Left lobe of liver (tissue), 2 donors: ENCODE measurements at regions not wholly inside any gene's neighbourhood (a gene's known extent, or its start where the extent isn't known, plus 50 kb on each side); places are given as distances from the start of the nearest gene placed in this dataset.

Source experiments
- ATAC-seq: fragments of 200-7000 bp; cut with Tn5 transposase; one replicate; pipeline ENCODE4 v1.9.1; 2020; ENCODE audit warnings: mild to moderate bottlenecking, moderate library complexity
- DNase-seq: peaks from one replicate; pipeline ENCODE4 v3.0.0-alpha.2; 2020; ENCODE audit warnings: low spot score
- donor health status: DM: no; HTN: no; CAD: no; lungs with moderate emphysema.
- donor health status: DM: no; HTN: yes; CAD: no.

- ATAC-seq: peak; percentile 45
These were observed 151.1 kb downstream of the DMRT2 start for GRCh38 chr9:1201262-1201661.

GRCh38 chr9:1201901-1202300 is 151.7 kb downstream of the DMRT2 start:
- ATAC-seq: no peak
- DNase-seq: no peak

More at GRCh38 chr9:1201262-1201661, 151.1 kb downstream of the DMRT2 start:
- no peak for DNase-seq

GRCh38 chr9:1202512-1203280 is 152.5 kb downstream of the DMRT2 start:
- DNase-seq: peak; percentile 82
- peak; percentile 56 for ATAC-seq

GRCh38 chr9:1207686-1208085 is 157.5 kb downstream of the DMRT2 start:
- no peak for DNase-seq
- no peak for ATAC-seq

- ATAC-seq: no peak
These were observed 158.0 kb downstream of the DMRT2 start for GRCh38 chr9:1208157-1208556.

GRCh38 chr9:1210954-1211353 is 160.8 kb downstream of the DMRT2 start:
- ATAC-seq: no peak
- no peak for DNase-seq

More at GRCh38 chr9:1208157-1208556, 158.0 kb downstream of the DMRT2 start:
- DNase-seq: no peak

- DNase-seq (no peak), ATAC-seq (no peak)
These were observed 166.4 kb downstream of the DMRT2 start for GRCh38 chr9:1216532-1216931.

- DNase-seq: no peak
- no peak for ATAC-seq
These were observed 166.9 kb downstream of the DMRT2 start for GRCh38 chr9:1217076-1217475.

- no peak for ATAC-seq
These were observed 169.1 kb downstream of the DMRT2 start for GRCh38 chr9:1219284-1219683.

GRCh38 chr9:1221298-1221697 is 171.1 kb downstream of the DMRT2 start:
- no peak for ATAC-seq
- no peak for DNase-seq

More at GRCh38 chr9:1219284-1219683, 169.1 kb downstream of the DMRT2 start:
- no peak for DNase-seq

GRCh38 chr9:1222511-1222910 is 172.4 kb downstream of the DMRT2 start:
- no peak for DNase-seq
- no peak for ATAC-seq

GRCh38 chr9:1231998-1232919 is 182.1 kb downstream of the DMRT2 start:
- ATAC-seq (peak; percentile 89), DNase-seq (peak; percentile 88)

- ATAC-seq (peak; percentile 48), DNase-seq (peak; percentile 55)
These were observed 183.4 kb downstream of the DMRT2 start for GRCh38 chr9:1233568-1233967.

- ATAC-seq: no peak
- no peak for DNase-seq
These were observed 185.5 kb downstream of the DMRT2 start for GRCh38 chr9:1235650-1236049.

- DNase-seq (no peak), ATAC-seq (no peak)
These were observed 185.9 kb downstream of the DMRT2 start for GRCh38 chr9:1236061-1236460.

GRCh38 chr9:1238407-1238806 is 188.2 kb downstream of the DMRT2 start:
- ATAC-seq (no peak), DNase-seq (no peak)

- ATAC-seq (no peak), DNase-seq (no peak)
These were observed 198.6 kb downstream of the DMRT2 start for GRCh38 chr9:1248743-1249142.

- DNase-seq (no peak), ATAC-seq (peak; percentile 80)
These were observed 203.2 kb downstream of the DMRT2 start for GRCh38 chr9:1253064-1253979.

- DNase-seq (no peak), ATAC-seq (no peak)
These were observed 203.9 kb downstream of the DMRT2 start for GRCh38 chr9:1254071-1254470.

GRCh38 chr9:1256178-1256577 is 206.0 kb downstream of the DMRT2 start:
- DNase-seq (no peak), ATAC-seq (peak; percentile 62)

GRCh38 chr9:1261266-1261665 is 211.1 kb downstream of the DMRT2 start:
- no peak for DNase-seq
- no peak for ATAC-seq
